Esophagus squamous epithelium (tissue), 4 donors: ENCODE measurements at regions not wholly inside any gene's neighbourhood (a gene's known extent, or its start where the extent isn't known, plus 50 kb on each side); places are given as distances from the start of the nearest gene placed in this dataset.

Source experiments
- POLR2A ChIP-seq, 4 donors: fragments of 450-650 bp; IDR thresholded peaks; one replicate each; pipeline ENCODE4 v1.6.1; 2017; ENCODE audit warnings: antibody characterized with exemption in 4 of 4, mild to moderate bottlenecking in 4 of 4, moderate library complexity in 3 of 4
- TF ChIP-seq, protein P1 (sequence below), 6 experiments: fragments of 450-650 bp in 4 of 6; fragments of 200-600 bp in 2 of 6; sonication (generic) in 2 of 6; IDR thresholded peaks; one replicate each; pipeline ENCODE4 v1.5.1; 2016 to 2019; ENCODE audit warnings: antibody characterized with exemption in 6 of 6, mild to moderate bottlenecking in 4 of 6, moderate library complexity in 4 of 6

- TF ChIP-seq, protein P1, sequence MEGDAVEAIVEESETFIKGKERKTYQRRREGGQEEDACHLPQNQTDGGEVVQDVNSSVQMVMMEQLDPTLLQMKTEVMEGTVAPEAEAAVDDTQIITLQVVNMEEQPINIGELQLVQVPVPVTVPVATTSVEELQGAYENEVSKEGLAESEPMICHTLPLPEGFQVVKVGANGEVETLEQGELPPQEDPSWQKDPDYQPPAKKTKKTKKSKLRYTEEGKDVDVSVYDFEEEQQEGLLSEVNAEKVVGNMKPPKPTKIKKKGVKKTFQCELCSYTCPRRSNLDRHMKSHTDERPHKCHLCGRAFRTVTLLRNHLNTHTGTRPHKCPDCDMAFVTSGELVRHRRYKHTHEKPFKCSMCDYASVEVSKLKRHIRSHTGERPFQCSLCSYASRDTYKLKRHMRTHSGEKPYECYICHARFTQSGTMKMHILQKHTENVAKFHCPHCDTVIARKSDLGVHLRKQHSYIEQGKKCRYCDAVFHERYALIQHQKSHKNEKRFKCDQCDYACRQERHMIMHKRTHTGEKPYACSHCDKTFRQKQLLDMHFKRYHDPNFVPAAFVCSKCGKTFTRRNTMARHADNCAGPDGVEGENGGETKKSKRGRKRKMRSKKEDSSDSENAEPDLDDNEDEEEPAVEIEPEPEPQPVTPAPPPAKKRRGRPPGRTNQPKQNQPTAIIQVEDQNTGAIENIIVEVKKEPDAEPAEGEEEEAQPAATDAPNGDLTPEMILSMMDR (IDR thresholded peaks at IDR 0.05) = no peak
- TF ChIP-seq POLR2A (IDR thresholded peaks at IDR 0.05) = no peak
Observed at GRCh38 chr3:167030082-167030725, 349.9 kb downstream of the ZBBX start.
